ENCODE measurements at regions not wholly inside any gene's neighbourhood (a gene's known extent, or its start where the extent isn't known, plus 50 kb on each side); places are given as distances from the start of the nearest gene placed in this dataset.

DNA sequence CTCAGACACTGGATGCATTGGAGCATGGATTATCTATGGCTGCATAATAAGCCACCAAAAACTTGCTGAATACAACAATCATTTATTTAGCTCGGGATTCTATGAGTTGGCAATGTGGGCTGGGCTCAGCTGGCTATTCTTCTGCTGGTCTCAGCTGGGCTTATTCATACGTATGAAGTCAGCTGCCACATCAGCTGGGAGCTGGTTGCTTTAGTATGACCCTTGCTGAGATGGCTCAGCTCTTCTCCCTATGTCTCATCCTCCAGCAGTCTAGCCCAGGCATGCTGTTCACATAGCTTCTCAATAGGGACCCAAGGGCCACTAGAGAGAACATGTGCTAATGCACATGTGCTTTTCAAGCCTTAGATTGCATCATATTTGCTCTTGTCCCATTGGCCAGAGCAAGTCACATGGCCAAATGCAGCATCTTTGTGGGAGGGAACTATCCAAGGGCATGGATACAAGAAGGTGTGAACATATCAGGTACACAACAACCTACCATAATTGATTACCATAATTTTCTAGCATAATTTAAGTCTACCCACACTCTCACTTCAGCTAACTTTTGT, 444.6 kb downstream of the KIF16B start:
- FAIRE-seq = no peak
- TF ChIP-seq TAF1 (IDR thresholded peaks at IDR 0.05; ENCODE audit: low read depth, low read length) = no peak
- no peak for TF ChIP-seq PAX5 (IDR thresholded peaks at IDR 0.05; ENCODE audit: insufficient read depth, low read length, severe bottlenecking)
- no peak for TF ChIP-seq POU2F2 (IDR thresholded peaks at IDR 0.05; ENCODE audit: low read depth, low read length)
- TF ChIP-seq POLR2A (IDR thresholded peaks at IDR 0.05; ENCODE audit: low read depth, low read length) = no peak
- TF ChIP-seq SPI1 (IDR thresholded peaks at IDR 0.05; ENCODE audit: low read depth, low read length) = no peak
- no peak for TF ChIP-seq POLR2AphosphoS5 (IDR thresholded peaks at IDR 0.05; ENCODE audit: low read depth, low read length)
- DNase-seq (ENCODE audit: insufficient read length, low spot score) = no peak

GRCh38 chr20:16125816-16126215, 447.4 kb downstream of the KIF16B start:
- DNase-seq (ENCODE audit: insufficient read length, low spot score) = no peak
- no peak for TF ChIP-seq POLR2A (IDR thresholded peaks at IDR 0.05; ENCODE audit: low read depth, low read length)
- TF ChIP-seq PAX5 (IDR thresholded peaks at IDR 0.05; ENCODE audit: insufficient read depth, low read length, severe bottlenecking) = no peak
- TF ChIP-seq TAF1 (IDR thresholded peaks at IDR 0.05; ENCODE audit: low read depth, low read length) = no peak
- TF ChIP-seq POLR2AphosphoS5 (IDR thresholded peaks at IDR 0.05; ENCODE audit: low read depth, low read length) = no peak
- no peak for FAIRE-seq

DNA sequence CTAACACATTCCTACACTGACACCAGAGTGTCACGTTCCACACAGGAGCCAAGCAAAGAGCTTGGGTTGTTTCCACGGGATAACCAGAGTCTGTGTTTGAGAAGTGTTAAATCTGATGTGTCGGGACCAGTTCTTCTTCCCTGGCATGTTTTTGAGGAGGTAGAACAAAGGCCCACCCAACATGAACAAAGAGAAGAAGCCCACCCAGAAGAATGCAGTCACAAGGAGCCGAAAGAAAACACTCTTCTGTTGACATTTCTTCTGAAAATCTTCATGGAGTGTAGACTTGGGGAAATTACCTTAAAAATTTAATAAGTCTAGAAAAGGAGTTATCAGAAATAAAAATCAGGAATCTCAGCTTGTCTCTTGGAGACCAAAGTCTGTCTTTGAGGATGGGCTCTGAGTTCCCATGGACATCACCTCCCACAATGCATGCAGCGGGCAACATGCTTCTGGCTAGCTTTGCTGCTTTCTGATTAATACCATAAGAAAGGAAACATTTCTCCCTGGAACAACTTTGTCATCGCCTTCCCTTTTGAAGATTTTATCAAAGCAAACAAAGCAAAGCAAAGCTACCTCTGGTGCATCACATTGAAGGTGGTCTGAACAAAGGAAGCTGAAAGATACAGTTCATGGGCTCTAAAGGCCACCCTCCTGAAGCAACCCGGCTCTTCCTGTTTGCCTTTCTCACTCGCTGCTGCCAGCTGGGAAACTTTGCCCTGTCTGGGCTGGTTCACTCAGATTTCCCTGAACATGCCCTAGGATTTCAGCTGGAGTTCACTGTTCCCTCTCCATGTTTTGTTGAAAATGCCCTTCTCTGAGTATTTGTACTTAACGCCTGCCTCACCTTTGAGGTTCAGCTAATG, 448.1 kb downstream of the KIF16B start:
- no peak for FAIRE-seq
- TF ChIP-seq POLR2A (IDR thresholded peaks at IDR 0.05; ENCODE audit: low read depth, low read length) = no peak
- TF ChIP-seq TAF1 (IDR thresholded peaks at IDR 0.05; ENCODE audit: low read depth, low read length) = no peak
- no peak for TF ChIP-seq SPI1 (IDR thresholded peaks at IDR 0.05; ENCODE audit: low read depth, low read length)
- TF ChIP-seq POU2F2 (IDR thresholded peaks at IDR 0.05; ENCODE audit: low read depth, low read length) = no peak
- TF ChIP-seq POLR2AphosphoS5 (IDR thresholded peaks at IDR 0.05; ENCODE audit: low read depth, low read length) = no peak
- no peak for TF ChIP-seq PAX5 (IDR thresholded peaks at IDR 0.05; ENCODE audit: insufficient read depth, low read length, severe bottlenecking)
- no peak for DNase-seq (ENCODE audit: insufficient read length, low spot score)

DNA sequence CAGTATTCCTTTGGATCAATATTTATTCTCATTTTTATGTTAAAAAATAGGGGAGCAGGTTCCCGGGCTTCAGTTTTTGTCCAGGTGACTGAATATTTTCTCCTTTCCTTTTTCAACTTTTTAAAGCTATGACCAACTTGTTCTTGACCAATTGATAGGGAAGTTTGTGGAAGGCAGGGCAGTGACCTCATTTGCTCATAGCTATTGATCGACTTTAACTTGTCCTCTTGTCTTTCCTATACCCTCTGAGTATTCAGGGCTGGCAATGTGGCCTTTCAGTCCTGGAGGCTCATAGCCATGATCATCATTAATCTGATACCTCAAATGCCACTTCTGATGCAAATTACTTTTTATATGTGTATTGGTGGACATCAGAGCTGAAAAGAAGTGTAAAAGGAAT, 448.8 kb downstream of the KIF16B start:
- DNase-seq (ENCODE audit: insufficient read length, low spot score) (no peak), FAIRE-seq (no peak)

GRCh38 chr20:16123623-16124022, 449.6 kb downstream of the KIF16B start:
- DNase-seq (ENCODE audit: insufficient read length, low spot score) (no peak), FAIRE-seq (no peak)
- TF ChIP-seq POLR2A (IDR thresholded peaks at IDR 0.05; ENCODE audit: low read depth, low read length) = no peak

More for the DNA sequence above, 448.8 kb downstream of the KIF16B start:
- TF ChIP-seq PAX5 (IDR thresholded peaks at IDR 0.05; ENCODE audit: insufficient read depth, low read length, severe bottlenecking) = no peak
- no peak for TF ChIP-seq POLR2AphosphoS5 (IDR thresholded peaks at IDR 0.05; ENCODE audit: low read depth, low read length)
- no peak for TF ChIP-seq SPI1 (IDR thresholded peaks at IDR 0.05; ENCODE audit: low read depth, low read length)
- TF ChIP-seq TAF1 (IDR thresholded peaks at IDR 0.05; ENCODE audit: low read depth, low read length) = no peak
- no peak for TF ChIP-seq POLR2A (IDR thresholded peaks at IDR 0.05; ENCODE audit: low read depth, low read length)
- no peak for TF ChIP-seq POU2F2 (IDR thresholded peaks at IDR 0.05; ENCODE audit: low read depth, low read length)

- DNase-seq (ENCODE audit: insufficient read length, low spot score) (no peak), FAIRE-seq (no peak)
- TF ChIP-seq POLR2AphosphoS5 (IDR thresholded peaks at IDR 0.05; ENCODE audit: low read depth, low read length) = no peak
- TF ChIP-seq POLR2A (IDR thresholded peaks at IDR 0.05; ENCODE audit: low read depth, low read length) = no peak
- no peak for TF ChIP-seq POU2F2 (IDR thresholded peaks at IDR 0.05; ENCODE audit: low read depth, low read length)
- TF ChIP-seq TAF1 (IDR thresholded peaks at IDR 0.05; ENCODE audit: low read depth, low read length) = no peak
- TF ChIP-seq PAX5 (IDR thresholded peaks at IDR 0.05; ENCODE audit: insufficient read depth, low read length, severe bottlenecking) = no peak
Observed at GRCh38 chr20:16119909-16120308, 453.3 kb downstream of the KIF16B start.

DNA sequence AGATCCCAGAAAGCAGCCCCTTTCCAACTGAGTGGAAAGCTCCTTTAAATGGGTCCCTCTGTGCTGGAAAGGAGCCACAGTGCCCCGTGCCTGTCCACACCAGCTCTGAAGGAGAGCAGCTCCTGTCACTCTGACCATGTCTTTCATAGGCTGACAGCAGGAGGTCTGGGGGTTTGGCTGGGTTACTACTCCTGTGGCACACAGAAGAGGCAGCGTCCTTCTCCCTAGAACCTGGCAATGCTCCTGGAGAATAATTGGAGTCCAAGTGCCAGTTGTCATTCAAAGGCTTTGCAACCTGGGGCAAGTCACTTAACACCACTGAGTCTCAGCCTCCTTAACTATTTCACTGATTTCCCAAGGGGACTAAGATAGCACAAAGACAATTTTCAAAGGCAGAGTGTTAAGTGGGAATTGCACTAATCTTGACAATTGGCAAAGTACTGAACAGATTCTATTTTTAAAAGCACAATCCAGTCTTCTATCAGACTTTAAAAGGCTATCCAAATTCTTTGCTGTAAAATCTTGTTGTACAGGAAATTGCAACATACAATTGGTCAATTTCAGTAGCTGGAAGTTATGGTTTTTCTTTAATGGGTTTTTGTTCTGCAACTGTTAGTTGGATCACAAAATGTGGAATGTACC, 457.2 kb downstream of the KIF16B start:
- TF ChIP-seq POLR2AphosphoS5 (IDR thresholded peaks at IDR 0.05; ENCODE audit: low read depth, low read length) (no peak), SPI1 (IDR thresholded peaks at IDR 0.05; ENCODE audit: low read depth, low read length) (no peak), POU2F2 (IDR thresholded peaks at IDR 0.05; ENCODE audit: low read depth, low read length) (no peak), TAF1 (IDR thresholded peaks at IDR 0.05; ENCODE audit: low read depth, low read length) (no peak), POLR2A (IDR thresholded peaks at IDR 0.05; ENCODE audit: low read depth, low read length) (no peak), PAX5 (IDR thresholded peaks at IDR 0.05; ENCODE audit: insufficient read depth, low read length, severe bottlenecking) (no peak)
- FAIRE-seq (no peak), DNase-seq (ENCODE audit: insufficient read length, low spot score) (no peak)

GRCh38 chr20:16113736-16114135, 459.5 kb downstream of the KIF16B start:
- no peak for TF ChIP-seq POLR2A (IDR thresholded peaks at IDR 0.05; ENCODE audit: low read depth, low read length)
- TF ChIP-seq SPI1 (IDR thresholded peaks at IDR 0.05; ENCODE audit: low read depth, low read length) = no peak
- no peak for TF ChIP-seq PAX5 (IDR thresholded peaks at IDR 0.05; ENCODE audit: insufficient read depth, low read length, severe bottlenecking)
- no peak for TF ChIP-seq POU2F2 (IDR thresholded peaks at IDR 0.05; ENCODE audit: low read depth, low read length)
- TF ChIP-seq POLR2AphosphoS5 (IDR thresholded peaks at IDR 0.05; ENCODE audit: low read depth, low read length) = no peak
- no peak for TF ChIP-seq TAF1 (IDR thresholded peaks at IDR 0.05; ENCODE audit: low read depth, low read length)
- no peak for FAIRE-seq
- DNase-seq (ENCODE audit: insufficient read length, low spot score) = no peak

DNA sequence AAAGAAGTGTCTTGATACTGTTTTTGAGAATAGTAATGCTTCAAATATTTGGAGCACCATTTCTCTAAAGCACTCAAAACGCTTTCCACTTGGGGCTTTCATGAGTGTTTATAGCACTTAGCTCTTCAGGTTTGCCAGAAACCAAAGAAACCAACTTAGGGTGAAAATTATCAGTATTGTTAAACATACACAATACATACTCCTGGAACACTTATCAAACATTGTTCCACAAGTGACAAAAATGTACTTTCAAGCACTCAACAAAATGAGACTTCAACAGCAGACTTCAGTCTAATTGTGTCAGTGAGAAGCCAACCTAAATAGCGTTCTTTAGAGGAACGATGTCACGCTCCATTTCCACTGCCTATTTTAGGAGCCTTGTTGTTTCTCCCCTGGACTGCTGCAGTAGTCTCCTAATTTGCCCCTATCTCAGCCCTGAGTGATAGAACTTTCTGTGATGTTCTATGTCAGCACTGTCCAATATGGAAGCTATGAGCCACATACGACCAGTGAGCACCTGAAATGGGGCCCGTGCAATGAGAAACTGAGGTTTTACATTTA, 461.3 kb downstream of the KIF16B start:
- no peak for FAIRE-seq
- TF ChIP-seq SPI1 (IDR thresholded peaks at IDR 0.05; ENCODE audit: low read depth, low read length) = no peak
- TF ChIP-seq POLR2AphosphoS5 (IDR thresholded peaks at IDR 0.05; ENCODE audit: low read depth, low read length) = no peak
- no peak for TF ChIP-seq POLR2A (IDR thresholded peaks at IDR 0.05; ENCODE audit: low read depth, low read length)
- TF ChIP-seq PAX5 (IDR thresholded peaks at IDR 0.05; ENCODE audit: insufficient read depth, low read length, severe bottlenecking) = no peak
- TF ChIP-seq POU2F2 (IDR thresholded peaks at IDR 0.05; ENCODE audit: low read depth, low read length) = no peak
- TF ChIP-seq TAF1 (IDR thresholded peaks at IDR 0.05; ENCODE audit: low read depth, low read length) = no peak

More for the DNA sequence above, 461.3 kb downstream of the KIF16B start:
- DNase-seq (ENCODE audit: insufficient read length, low spot score) = no peak
